ENCODE measurements at regions not wholly inside any gene's neighbourhood (a gene's known extent, or its start where the extent isn't known, plus 50 kb on each side); places are given as distances from the start of the nearest gene placed in this dataset.

DNA sequence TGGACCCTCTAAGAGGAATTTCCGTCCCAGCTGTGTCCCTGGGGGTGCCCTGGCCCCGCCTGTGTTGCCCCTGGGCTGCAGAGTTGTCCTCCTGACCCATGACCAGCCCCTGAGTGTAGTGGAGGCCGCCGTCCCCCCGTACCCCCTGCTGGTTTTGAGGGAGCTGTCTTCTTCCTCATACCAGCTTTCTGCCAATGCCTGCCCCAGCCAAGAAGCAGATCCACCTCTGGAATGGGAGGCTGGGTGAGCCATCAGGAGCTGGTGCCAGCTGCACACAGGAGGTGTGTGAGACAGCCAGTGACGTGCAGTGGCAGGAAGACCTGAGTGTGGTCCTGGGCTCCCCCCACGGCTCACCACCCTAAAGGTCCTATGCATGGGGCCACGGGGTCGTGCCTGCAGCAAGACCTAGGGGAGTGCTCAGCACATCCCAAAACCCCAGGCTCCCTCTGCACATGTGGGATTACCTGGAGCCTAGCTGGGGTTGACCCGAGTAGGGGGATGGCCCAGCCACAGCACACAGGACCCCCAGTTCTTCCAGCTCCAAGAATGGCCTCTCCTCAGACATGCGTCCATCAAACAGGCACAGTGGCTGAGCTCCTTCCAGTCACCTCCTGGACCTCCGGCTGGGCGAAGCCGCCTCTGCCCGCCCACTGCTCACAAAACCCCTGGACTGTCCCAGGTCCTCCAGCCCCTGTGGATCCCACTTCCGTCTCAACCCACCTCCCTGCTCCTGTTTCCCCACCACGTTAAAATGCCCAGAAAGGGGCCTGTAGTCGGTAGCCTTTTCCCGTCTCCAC is 647.6 kb downstream of the BRD1 start:
- no peak for DNase-seq

GRCh38 chr22:49179175-49179574 is 648.5 kb downstream of the BRD1 start:
- no peak for DNase-seq

- DNase-seq, result no peak
Observed at GRCh38 chr22:49178246-49179005, 649.2 kb downstream of the BRD1 start.

DNA sequence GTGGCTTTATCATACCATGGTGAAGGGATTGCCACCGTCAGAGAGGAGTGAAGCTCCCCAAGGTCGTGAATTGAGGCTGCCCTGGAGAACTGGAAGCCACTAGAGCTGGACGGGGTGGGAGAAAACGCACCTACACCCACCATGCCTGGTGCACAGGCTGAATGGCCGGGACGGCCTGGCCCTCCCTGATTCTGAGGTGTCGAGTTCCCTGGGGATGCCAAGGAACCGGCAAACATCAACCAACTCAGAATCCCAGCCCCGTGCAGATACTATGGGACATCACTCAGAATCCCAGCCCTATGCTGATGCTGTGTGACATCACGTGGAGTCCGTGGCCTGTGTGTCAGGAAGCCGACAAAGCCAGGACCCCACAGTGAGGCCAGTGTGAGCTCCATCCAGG is 650.0 kb downstream of the BRD1 start:
- no peak for DNase-seq

DNA sequence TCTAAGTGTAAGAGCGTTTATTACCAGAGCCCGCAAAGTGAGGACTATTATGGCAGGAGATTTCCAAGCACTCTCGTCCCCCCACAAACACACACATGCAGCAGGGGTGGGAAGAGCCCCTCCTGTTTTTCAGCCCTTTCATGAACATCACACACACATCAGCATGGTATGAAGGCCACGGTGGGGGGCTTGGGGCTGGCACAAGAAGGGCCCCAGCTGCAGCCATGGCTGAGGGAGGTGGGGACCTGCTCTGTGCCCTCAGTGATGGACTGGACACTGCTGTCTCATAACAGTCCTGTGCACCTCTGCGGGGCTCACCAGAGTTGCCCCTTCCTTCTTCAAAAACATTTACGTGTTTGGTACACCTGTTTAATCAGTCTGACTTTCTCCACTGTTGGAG is 650.7 kb downstream of the BRD1 start:
- DNase-seq, result no peak

- DNase-seq, result no peak
Observed at GRCh38 chr22:49170053-49170452, 657.6 kb downstream of the BRD1 start.

GRCh38 chr22:49169074-49169744 is 658.5 kb downstream of the BRD1 start:
- no peak for DNase-seq

DNA sequence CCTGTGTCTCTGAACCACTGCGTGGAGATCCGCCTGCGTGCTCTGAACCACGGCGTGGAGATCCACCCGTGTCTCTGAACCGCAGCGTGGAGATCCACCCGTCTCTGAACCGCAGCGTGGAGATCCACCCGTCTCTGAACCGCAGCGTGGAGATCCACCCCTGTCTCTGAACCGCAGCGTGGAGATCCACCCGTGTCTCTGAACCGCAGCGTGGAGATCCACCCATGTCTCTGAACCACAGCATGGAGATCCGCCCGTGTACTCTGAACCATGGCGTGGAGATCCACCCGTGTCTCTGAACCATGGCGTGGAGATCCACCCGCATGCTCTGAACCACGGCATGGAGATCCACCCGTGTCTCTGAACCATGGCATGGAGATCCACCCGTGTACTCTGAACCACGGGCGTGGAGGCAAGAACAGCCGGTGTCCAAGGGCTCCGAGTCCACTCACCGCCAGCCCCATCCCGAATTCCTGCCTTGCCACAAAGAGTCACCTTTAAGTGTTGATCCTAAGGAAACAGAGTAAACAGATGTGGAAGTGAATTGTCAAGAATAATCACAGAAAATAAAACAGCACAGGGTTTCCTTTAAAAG is 659.4 kb downstream of the BRD1 start:
- DNase-seq, result no peak

DNA sequence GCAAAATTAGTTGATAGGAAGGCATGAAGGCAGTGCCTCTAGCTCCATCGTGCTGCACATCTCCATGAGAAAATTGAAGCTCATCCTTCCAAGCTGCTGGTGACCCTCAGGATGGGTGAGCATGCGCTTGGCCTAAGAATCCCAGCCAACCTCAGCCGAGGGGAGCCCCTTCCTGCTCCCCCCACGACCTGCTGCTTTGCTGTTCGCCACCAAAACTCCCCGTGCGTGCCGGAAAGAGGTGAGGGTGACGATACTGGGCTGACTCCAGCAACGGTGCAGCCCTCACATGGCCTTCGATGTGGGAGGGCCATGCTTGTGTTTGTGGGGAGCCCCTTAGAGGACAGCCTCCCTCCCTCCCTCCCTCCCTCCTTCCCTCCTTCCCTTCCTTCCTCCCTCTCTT is 660.9 kb downstream of the BRD1 start:
- no peak for DNase-seq

GRCh38 chr22:49166211-49166610 is 661.5 kb downstream of the BRD1 start:
- no peak for DNase-seq

- DNase-seq, result no peak
Observed at GRCh38 chr22:49164773-49165320, 662.8 kb downstream of the BRD1 start.

DNA sequence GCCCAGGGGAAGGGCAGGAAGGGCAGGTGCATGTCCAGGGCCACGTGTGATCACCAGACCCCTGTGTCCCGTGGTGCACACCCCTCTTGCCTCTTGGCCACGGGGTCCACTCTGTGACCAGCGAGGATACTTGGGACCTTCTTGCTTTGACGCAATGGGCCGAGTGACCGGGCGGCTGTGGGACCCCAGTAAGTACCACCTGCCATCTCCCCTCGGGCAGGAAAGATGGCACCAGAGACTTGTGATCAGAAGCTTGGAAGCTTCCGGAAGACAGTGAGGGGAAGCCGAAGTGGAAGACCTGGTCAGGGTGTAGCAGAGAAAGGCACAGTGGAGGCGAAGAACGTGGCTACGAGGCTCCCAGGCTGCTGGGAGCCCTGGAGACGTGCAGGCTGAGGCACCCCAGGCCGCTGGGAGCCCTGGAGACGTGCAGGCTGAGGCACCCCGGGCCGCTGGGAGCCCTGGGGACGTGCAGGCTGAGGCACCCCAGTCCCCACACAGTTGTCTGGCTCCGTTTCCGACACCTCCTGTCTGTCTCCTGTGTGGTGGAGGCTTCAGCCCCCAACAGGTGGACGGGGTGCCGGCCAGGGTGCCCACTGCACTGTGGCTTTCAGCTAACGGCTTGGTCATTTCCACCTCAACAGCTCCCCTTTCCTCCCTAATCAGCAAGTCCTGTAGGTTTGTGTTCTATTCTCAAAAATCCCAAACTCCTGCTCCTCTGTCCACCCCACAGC is 663.5 kb downstream of the BRD1 start:
- no peak for DNase-seq

DNA sequence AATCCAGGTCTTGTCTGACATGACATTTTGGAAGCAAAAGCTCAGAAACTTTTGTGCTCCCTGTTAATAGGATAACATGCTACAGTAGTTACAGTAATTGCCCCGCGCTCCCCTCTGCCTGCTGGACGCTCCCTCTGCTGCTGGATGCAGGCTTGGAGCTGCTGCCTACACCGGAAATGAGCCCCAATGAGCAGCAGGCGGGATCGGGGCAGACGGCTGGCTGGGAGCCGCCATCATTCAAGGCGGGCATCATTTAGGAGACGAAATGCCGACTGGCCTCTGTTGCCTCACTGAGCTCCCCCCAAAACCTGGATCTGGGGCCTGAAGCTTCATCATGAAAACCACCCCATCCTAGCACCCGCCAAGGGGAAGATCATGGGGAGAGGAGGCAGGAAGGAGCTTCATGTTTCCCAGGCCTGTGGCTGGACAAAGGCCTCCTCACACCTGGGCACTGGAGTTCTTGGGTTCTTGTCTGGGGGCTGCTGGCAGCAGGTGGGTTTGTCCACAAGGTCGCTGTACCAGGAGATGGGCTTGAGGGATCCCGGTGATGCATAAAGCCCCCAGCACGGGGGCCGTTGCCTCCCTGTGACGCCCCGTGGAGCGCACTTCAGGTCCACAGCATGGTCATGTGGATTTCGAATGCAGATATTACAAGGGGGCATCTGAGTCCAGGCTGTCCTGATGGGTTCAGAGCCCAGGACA is 664.3 kb downstream of the BRD1 start:
- DNase-seq, result no peak

DNA sequence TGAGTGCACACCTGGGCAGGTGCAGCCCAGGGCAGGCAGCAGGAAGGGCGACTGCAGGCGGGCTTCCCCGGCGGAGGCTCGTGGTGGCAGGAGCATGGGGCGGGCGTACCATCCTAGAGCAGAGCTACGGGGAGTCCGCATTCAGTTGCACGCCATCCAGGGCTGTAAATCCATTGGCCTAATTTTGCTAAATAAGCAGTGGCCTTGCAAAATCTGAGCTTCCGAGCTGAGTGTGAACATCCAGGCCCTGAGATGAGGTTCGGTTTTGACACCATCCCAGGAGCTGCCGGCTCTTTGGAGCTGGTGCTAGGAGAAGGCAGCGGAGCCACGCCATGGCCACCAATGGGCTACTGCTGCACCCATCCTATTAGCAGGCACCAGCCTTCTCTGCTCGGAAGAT is 664.8 kb downstream of the BRD1 start:
- DNase-seq, result no peak

- no peak for DNase-seq
Observed at GRCh38 chr22:49161002-49161850, 666.4 kb downstream of the BRD1 start.

DNA sequence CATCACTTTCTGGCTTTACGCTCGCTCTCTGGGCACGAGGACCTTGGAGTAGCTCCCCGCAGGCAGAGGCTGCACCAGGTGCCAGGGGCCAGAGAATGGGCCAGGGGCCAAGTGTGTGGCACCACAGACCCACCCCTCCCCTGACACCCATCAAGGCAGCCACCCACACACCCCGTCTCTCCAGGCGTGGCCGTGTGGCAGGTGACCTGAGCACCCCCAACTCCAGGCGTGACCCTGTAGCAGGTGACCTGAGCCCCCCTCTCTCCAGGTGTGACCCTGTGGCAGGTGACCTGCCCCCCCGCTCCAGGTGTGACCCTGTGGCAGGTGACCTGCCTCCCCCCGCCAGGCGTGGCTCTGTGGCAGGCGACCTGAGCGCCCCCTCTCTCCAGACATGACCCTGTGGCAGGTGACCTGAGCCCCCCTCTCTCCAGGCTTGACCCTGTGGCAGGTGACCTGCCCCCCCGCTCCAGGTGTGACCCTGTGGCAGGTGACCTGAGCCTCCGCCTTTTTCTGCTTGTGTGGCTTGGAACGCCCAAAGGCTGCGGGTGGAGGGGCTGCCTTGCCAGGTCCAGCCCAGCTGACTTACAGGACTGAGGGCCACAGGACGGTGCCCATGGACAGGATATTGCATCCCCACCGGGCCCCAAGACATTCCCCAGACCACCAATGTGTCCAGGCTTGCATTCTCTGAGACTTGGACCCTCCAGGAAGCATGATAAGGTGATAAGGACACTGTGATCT is 667.2 kb downstream of the BRD1 start:
- DNase-seq, result no peak

DNA sequence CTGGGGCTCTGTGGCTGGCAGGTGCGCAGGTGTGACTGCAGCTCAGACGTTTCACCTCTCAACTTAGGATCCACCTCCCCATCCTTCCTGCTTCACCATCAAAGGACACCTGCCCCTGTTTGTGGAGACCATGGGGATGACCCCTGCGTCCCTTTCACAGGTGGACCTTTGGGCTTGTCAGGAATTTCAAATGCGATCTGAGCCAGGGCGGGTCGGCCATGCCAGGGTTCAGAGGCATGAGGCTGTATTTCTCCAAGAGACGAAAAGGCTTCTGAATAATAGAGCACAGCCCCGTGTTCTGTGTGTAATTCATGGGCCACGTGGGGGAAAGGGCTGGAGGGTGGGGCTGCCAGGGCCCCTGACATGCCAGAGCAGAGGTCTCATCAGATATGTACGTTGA is 668.0 kb downstream of the BRD1 start:
- DNase-seq, result no peak

- no peak for DNase-seq
Observed at GRCh38 chr22:49158741-49159564, 668.7 kb downstream of the BRD1 start.

Measured in CD4-positive, alpha-beta T cell treated with Interleukin-1 beta for 1 hour (primary cell).